Glutamatergic neuron (in vitro differentiated cells): ENCODE measurements at regions not wholly inside any gene's neighbourhood (a gene's known extent, or its start where the extent isn't known, plus 50 kb on each side); places are given as distances from the start of the nearest gene placed in this dataset.

ENCODE experiments used
- DNase-seq: peaks from one replicate; pipeline ENCODE4 v3.0.0; 2022
- H3K27ac Mint-ChIP-seq: one replicate; pipeline ENCODE4 v1.8.0; 2020; ENCODE audit warnings: mild to moderate bottlenecking, mixed read lengths, inconsistent platforms; ENCODE audit not compliant: unreplicated experiment
- H3K27me3 Mint-ChIP-seq: one replicate; pipeline ENCODE4 v1.8.0; 2020; ENCODE audit warnings: mild to moderate bottlenecking, moderate library complexity, mixed read lengths, inconsistent platforms; ENCODE audit not compliant: unreplicated experiment
- H3K36me3 Mint-ChIP-seq: one replicate; pipeline ENCODE4 v1.8.0; 2020; ENCODE audit warnings: mild to moderate bottlenecking, mixed read lengths, inconsistent platforms; ENCODE audit not compliant: unreplicated experiment
- H3K4me1 Mint-ChIP-seq: one replicate; pipeline ENCODE4 v1.8.0; 2020; ENCODE audit warnings: mild to moderate bottlenecking, low read depth, mixed read lengths, inconsistent platforms; ENCODE audit not compliant: unreplicated experiment
- H3K4me3 Mint-ChIP-seq: one replicate; pipeline ENCODE4 v1.8.0; 2020; ENCODE audit warnings: mild to moderate bottlenecking, mixed read lengths, inconsistent platforms; ENCODE audit not compliant: unreplicated experiment
- H3K9me3 Mint-ChIP-seq: one replicate; pipeline ENCODE4 v1.8.0; 2020; ENCODE audit warnings: mild to moderate bottlenecking, moderate library complexity, mixed read lengths, inconsistent platforms; ENCODE audit not compliant: unreplicated experiment
- TF ChIP-seq, protein P1 (sequence below): fragments of 200-600 bp; sonication (generic); IDR thresholded peaks from one replicate; pipeline ENCODE4 v1.5.0; 2021; ENCODE audit not compliant: partially characterized antibody, unreplicated experiment

DNA sequence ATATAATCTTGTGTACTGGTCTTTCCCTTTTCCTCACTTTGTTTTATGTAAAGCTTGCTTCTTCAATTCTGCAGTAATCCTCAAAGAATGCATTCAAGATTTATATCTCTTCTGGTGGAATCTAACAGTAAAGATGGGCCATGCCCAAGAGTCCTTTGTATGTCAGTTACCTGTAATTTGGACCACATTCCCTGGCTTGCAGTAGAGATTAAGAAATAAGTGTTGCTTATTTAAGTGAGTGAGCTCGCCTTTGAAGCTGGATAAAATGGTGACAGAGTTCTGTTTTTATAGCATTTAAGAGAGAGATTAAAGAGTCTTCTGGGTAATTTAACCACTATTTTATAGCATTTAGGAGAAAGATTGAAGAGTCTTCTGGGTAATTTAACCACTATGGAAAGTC is 262.1 kb upstream of the ATP2B1 start:
- Mint-ChIP-seq H3K9me3 (peaks cover 2% of the 10 kb centered on the region), H3K36me3 (no peaks in the 10 kb centered on the region), H3K27ac (no peak overlapping the region), H3K4me1 (no peaks in the 10 kb centered on the region), H3K27me3 (no peaks in the 10 kb centered on the region), H3K4me3 (no peak overlapping the region)
- TF ChIP-seq, protein P1, sequence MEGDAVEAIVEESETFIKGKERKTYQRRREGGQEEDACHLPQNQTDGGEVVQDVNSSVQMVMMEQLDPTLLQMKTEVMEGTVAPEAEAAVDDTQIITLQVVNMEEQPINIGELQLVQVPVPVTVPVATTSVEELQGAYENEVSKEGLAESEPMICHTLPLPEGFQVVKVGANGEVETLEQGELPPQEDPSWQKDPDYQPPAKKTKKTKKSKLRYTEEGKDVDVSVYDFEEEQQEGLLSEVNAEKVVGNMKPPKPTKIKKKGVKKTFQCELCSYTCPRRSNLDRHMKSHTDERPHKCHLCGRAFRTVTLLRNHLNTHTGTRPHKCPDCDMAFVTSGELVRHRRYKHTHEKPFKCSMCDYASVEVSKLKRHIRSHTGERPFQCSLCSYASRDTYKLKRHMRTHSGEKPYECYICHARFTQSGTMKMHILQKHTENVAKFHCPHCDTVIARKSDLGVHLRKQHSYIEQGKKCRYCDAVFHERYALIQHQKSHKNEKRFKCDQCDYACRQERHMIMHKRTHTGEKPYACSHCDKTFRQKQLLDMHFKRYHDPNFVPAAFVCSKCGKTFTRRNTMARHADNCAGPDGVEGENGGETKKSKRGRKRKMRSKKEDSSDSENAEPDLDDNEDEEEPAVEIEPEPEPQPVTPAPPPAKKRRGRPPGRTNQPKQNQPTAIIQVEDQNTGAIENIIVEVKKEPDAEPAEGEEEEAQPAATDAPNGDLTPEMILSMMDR: no peak
- DNase-seq: no peak

- no peaks in the 10 kb centered on the region for H3K36me3 Mint-ChIP-seq
- H3K27ac Mint-ChIP-seq: no peak overlapping the region
- H3K4me3 Mint-ChIP-seq: no peak overlapping the region
- DNase-seq: no peak
- TF ChIP-seq, protein P1: no peak
- H3K27me3 Mint-ChIP-seq: no peaks in the 10 kb centered on the region
- no peaks in the 10 kb centered on the region for H3K4me1 Mint-ChIP-seq
- H3K9me3 Mint-ChIP-seq: no peaks in the 10 kb centered on the region
These were observed 260.5 kb upstream of the ATP2B1 start for GRCh38 chr12:89969093-89969492.

DNA sequence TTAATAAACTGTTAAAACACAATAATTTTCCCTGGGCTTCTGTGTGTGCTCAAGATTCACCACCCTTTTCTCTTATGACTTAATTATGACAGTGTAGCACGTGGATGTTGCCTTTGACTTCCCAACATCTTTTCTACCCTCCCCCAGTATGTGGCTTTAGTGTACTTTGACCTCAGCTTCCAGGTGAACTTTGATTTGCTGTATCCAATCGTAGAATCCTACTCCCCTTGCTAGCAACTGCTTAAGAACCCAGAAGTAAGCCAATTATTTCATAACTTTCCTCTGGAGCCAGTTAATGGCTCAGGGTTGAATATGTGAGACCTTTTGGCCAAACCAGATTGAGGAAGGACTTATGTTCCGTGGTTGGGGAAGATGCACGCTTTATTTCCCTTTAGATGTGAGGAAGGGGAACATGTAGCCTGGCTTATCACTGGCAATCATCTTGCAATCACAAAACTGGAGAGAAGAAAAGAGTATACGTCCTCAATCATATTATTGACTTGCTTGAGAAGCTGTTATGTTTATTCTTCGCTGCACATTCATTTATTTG is 259.6 kb upstream of the ATP2B1 start:
- H3K36me3 Mint-ChIP-seq: no peaks in the 10 kb centered on the region
- H3K27ac Mint-ChIP-seq: no peak overlapping the region
- H3K27me3 Mint-ChIP-seq: no peaks in the 10 kb centered on the region
- TF ChIP-seq, protein P1: no peak
- DNase-seq: no peak
- H3K4me1 Mint-ChIP-seq: no peaks in the 10 kb centered on the region
- H3K4me3 Mint-ChIP-seq: no peak overlapping the region
- H3K9me3 Mint-ChIP-seq: no peaks in the 10 kb centered on the region

DNA sequence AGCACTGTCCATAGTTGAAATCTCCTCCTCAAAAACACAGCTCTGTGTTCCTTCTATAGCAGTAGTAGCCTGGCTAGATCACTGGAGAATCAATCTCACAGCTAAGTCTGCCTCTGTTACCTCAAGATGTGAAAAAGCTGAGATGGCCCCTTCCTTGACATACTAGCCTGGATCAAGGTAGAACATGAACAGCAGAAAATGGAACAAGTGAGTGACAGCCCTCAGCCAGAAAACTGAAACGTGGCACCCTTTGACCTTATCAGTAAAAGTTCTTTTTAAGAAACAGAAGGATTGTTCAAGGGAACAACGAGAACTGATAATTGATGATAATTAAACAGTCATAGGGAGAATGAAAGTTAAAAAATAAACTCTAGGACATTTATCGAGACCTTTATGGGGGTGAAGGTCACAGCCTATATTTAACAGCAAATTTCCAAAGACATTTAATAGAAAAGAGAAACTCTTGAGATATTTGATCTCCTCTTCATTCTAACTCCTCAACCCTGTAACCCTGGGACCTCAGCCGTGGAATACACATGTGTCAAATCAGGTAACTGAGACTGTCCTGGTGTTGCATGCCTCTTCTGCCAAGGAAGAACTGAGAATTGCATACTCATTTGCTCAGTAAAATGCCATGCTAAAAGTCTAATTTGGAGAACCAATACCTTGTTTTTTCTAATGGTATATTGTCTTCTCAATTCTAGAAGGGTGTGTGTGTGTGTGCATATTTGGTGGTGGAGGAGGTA is 258.0 kb upstream of the ATP2B1 start:
- H3K27ac Mint-ChIP-seq: no peak overlapping the region
- no peaks in the 10 kb centered on the region for H3K9me3 Mint-ChIP-seq
- no peaks in the 10 kb centered on the region for H3K27me3 Mint-ChIP-seq
- H3K4me3 Mint-ChIP-seq: no peak overlapping the region
- no peak for DNase-seq
- H3K36me3 Mint-ChIP-seq: no peaks in the 10 kb centered on the region
- TF ChIP-seq, protein P1: no peak
- no peaks in the 10 kb centered on the region for H3K4me1 Mint-ChIP-seq

- Mint-ChIP-seq H3K9me3 (no peaks in the 10 kb centered on the region), H3K36me3 (no peaks in the 10 kb centered on the region), H3K4me1 (no peaks in the 10 kb centered on the region), H3K27me3 (no peaks in the 10 kb centered on the region), H3K4me3 (no peak overlapping the region), H3K27ac (no peak overlapping the region)
- TF ChIP-seq, protein P1: no peak
- no peak for DNase-seq
These were observed 257.4 kb upstream of the ATP2B1 start for GRCh38 chr12:89965993-89966392.
